Endothelial cell of umbilical vein (primary cell): ENCODE measurements at regions not wholly inside any gene's neighbourhood (a gene's known extent, or its start where the extent isn't known, plus 50 kb on each side); places are given as distances from the start of the nearest gene placed in this dataset.

Experiments used
- EZH2 ChIP-seq: IDR thresholded peaks from 2 replicates; pipeline ENCODE4 v1.6.1; 2012; ENCODE audit warnings: borderline replicate concordance, low read depth, mild to moderate bottlenecking, moderate library complexity, low read length, inconsistent platforms; ENCODE audit not compliant: severe bottlenecking
- POLR2A ChIP-seq: IDR thresholded peaks from 2 replicates; pipeline ENCODE4 v1.6.1; 2012; ENCODE audit warnings: low read depth, mild to moderate bottlenecking, control low read depth, low read length
- POLR2AphosphoS5 ChIP-seq: IDR thresholded peaks from 2 replicates; pipeline ENCODE4 v1.6.1; 2012; ENCODE audit warnings: low read depth, mild to moderate bottlenecking, control low read depth, low read length, moderate library complexity; ENCODE audit not compliant: insufficient read depth
- TF ChIP-seq, protein P1 (sequence below), 2 donors: IDR thresholded peaks; 1 replicate in 1 of 2; 2 replicates in 1 of 2; pipeline ENCODE4 v1.5.1; 2011; ENCODE audit warnings: low read length in 2 of 2, mild to moderate bottlenecking in 2 of 2, moderate library complexity in 2 of 2, control low read depth in 1 of 2, inconsistent platforms in 1 of 2, low read depth in 1 of 2; ENCODE audit not compliant: insufficient read depth in 1 of 2; ENCODE audit errors: extremely low read depth in 1 of 2

GRCh38 chr2:71888751-71889445 lies 258.8 kb downstream of the CYP26B1 start:
- TF ChIP-seq, protein P1, sequence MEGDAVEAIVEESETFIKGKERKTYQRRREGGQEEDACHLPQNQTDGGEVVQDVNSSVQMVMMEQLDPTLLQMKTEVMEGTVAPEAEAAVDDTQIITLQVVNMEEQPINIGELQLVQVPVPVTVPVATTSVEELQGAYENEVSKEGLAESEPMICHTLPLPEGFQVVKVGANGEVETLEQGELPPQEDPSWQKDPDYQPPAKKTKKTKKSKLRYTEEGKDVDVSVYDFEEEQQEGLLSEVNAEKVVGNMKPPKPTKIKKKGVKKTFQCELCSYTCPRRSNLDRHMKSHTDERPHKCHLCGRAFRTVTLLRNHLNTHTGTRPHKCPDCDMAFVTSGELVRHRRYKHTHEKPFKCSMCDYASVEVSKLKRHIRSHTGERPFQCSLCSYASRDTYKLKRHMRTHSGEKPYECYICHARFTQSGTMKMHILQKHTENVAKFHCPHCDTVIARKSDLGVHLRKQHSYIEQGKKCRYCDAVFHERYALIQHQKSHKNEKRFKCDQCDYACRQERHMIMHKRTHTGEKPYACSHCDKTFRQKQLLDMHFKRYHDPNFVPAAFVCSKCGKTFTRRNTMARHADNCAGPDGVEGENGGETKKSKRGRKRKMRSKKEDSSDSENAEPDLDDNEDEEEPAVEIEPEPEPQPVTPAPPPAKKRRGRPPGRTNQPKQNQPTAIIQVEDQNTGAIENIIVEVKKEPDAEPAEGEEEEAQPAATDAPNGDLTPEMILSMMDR (IDR thresholded peaks at IDR 0.05; ENCODE audit: extremely low read depth in 1 of 2, insufficient read depth in 1 of 2, low read depth in 1 of 2, low read length in 2 of 2): no peak
- no peak for TF ChIP-seq POLR2AphosphoS5
- TF ChIP-seq POLR2A: no peak
- TF ChIP-seq EZH2: no peak
